HEK293T (cell line): ENCODE measurements at regions not wholly inside any gene's neighbourhood (a gene's known extent, or its start where the extent isn't known, plus 50 kb on each side); places are given as distances from the start of the nearest gene placed in this dataset.

Source experiments
- ARNT ChIP-seq: fragments of 450-650 bp; IDR thresholded peaks from 2 replicates; pipeline ENCODE4 v1.6.1; 2017; ENCODE audit warnings: mild to moderate bottlenecking
- ELF4 ChIP-seq: fragments of 450-650 bp; IDR thresholded peaks from 2 replicates; pipeline ENCODE4 v1.6.1; 2017; ENCODE audit warnings: antibody characterized with exemption
- FOXK2 ChIP-seq: fragments of 450-650 bp; IDR thresholded peaks from 2 replicates; pipeline ENCODE4 v1.6.1; 2016; ENCODE audit warnings: mild to moderate bottlenecking
- FOXM1 ChIP-seq: fragments of 450-650 bp; IDR thresholded peaks from 2 replicates; pipeline ENCODE4 v1.6.1; 2017; ENCODE audit warnings: mild to moderate bottlenecking, borderline replicate concordance
- LEF1 ChIP-seq: fragments of 450-650 bp; IDR thresholded peaks from 2 replicates; pipeline ENCODE4 v1.6.1; 2017; ENCODE audit warnings: mild to moderate bottlenecking, borderline replicate concordance
- NFRKB ChIP-seq: fragments of 450-650 bp; IDR thresholded peaks from 2 replicates; pipeline ENCODE4 v1.6.1; 2016; ENCODE audit warnings: mild to moderate bottlenecking, moderate library complexity
- SUZ12 ChIP-seq: fragments of 450-650 bp; IDR thresholded peaks from 2 replicates; pipeline ENCODE4 v1.6.1; 2016; ENCODE audit warnings: mild to moderate bottlenecking
- TARDBP ChIP-seq: fragments of 450-650 bp; IDR thresholded peaks from 2 replicates; pipeline ENCODE4 v1.6.1; 2016
- ZNF384 ChIP-seq: fragments of 450-650 bp; IDR thresholded peaks from 2 replicates; pipeline ENCODE4 v1.6.1; 2016

GRCh38 chrX:124239324-124239723 is 93.1 kb upstream of the TEX13D start:
- TF ChIP-seq ELF4, result no peak
- TF ChIP-seq ZNF384, result no peak
- no peak for TF ChIP-seq LEF1
- no peak for TF ChIP-seq SUZ12
- no peak for TF ChIP-seq TARDBP
- TF ChIP-seq NFRKB, result no peak
- TF ChIP-seq FOXK2, result no peak
- no peak for TF ChIP-seq FOXM1
- no peak for TF ChIP-seq ARNT
